Neuronal stem cell (in vitro differentiated cells): ENCODE measurements at regions not wholly inside any gene's neighbourhood (a gene's known extent, or its start where the extent isn't known, plus 50 kb on each side); places are given as distances from the start of the nearest gene placed in this dataset.

ENCODE experiments used
- DNase-seq: peaks from one replicate; pipeline ENCODE4 v3.0.0-alpha.2; 2013; ENCODE audit warnings: low spot score
- H2AFZ ChIP-seq: one replicate; pipeline ENCODE4 v1.6.1; 2013; ENCODE audit warnings: mild to moderate bottlenecking, low read length, inconsistent platforms
- H2AK5ac ChIP-seq: 2 replicates; pipeline ENCODE4 v1.6.1; 2013; ENCODE audit warnings: low read depth, mild to moderate bottlenecking, inconsistent platforms, low read length, moderate library complexity, mixed read lengths
- H2BK120ac ChIP-seq: 2 replicates; pipeline ENCODE4 v1.6.1; 2013; ENCODE audit warnings: low read depth, mild to moderate bottlenecking, inconsistent platforms, low read length, moderate library complexity, mixed read lengths
- H2BK12ac ChIP-seq: one replicate; pipeline ENCODE4 v1.6.1; 2013; ENCODE audit warnings: low read length, inconsistent platforms
- H2BK15ac ChIP-seq: 2 replicates; pipeline ENCODE4 v1.6.1; 2013; ENCODE audit warnings: mild to moderate bottlenecking, low read length, inconsistent platforms, mixed read lengths
- H2BK5ac ChIP-seq: one replicate; pipeline ENCODE4 v1.6.1; 2013; ENCODE audit warnings: inconsistent platforms, mild to moderate bottlenecking, low read length, moderate library complexity
- H3K14ac ChIP-seq: one replicate; pipeline ENCODE4 v1.6.1; 2013; ENCODE audit warnings: low read length, inconsistent platforms
- H3K18ac ChIP-seq: 2 replicates; pipeline ENCODE4 v1.6.1; 2013; ENCODE audit warnings: low read length, inconsistent platforms
- H3K23ac ChIP-seq: 2 replicates; pipeline ENCODE4 v1.6.1; 2013; ENCODE audit warnings: low read depth, mild to moderate bottlenecking, mixed read lengths, low read length, inconsistent platforms; ENCODE audit not compliant: poor library complexity
- H3K27ac ChIP-seq: replicated peaks from 3 replicates; pipeline ENCODE4 v1.5.1; 2013; ENCODE audit warnings: low read length, inconsistent platforms
- H3K27me3 ChIP-seq, 3 experiments: 2 replicates each; pipeline ENCODE4 v1.6.1; 2013; ENCODE audit warnings: low read length in 3 of 3, mild to moderate bottlenecking in 2 of 3, inconsistent platforms in 1 of 3, low read depth in 1 of 3, mixed read lengths in 1 of 3, moderate library complexity in 1 of 3; ENCODE audit not compliant: control insufficient read depth in 3 of 3, insufficient read depth in 3 of 3
- H3K36me3 ChIP-seq, 2 donors: replicated peaks in 1 of 2; 2 replicates each; pipeline ENCODE4 v1.6.1; 2013; ENCODE audit warnings: low read length in 2 of 2; ENCODE audit not compliant: control insufficient read depth in 2 of 2, insufficient read depth in 2 of 2
- H3K4ac ChIP-seq: 2 replicates; pipeline ENCODE4 v1.6.1; 2013; ENCODE audit warnings: inconsistent platforms, mild to moderate bottlenecking, low read length, moderate library complexity
- H3K4me1 ChIP-seq, 2 donors: 1 replicate in 1 of 2; 2 replicates in 1 of 2; pipeline ENCODE4 v1.6.1; 2013; ENCODE audit warnings: low read length in 2 of 2, low read depth in 1 of 2; ENCODE audit not compliant: control insufficient read depth in 2 of 2, insufficient read depth in 1 of 2
- H3K4me2 ChIP-seq: one replicate; pipeline ENCODE4 v1.6.1; 2013; ENCODE audit warnings: mild to moderate bottlenecking, low read length, inconsistent platforms; ENCODE audit not compliant: insufficient read depth, poor library complexity, severe bottlenecking
- H3K4me3 ChIP-seq, 2 donors: 2 replicates each; pipeline ENCODE4 v1.5.1; 2013; ENCODE audit warnings: low read length in 2 of 2, mild to moderate bottlenecking in 2 of 2, inconsistent platforms in 1 of 2, moderate library complexity in 1 of 2
- H3K79me1 ChIP-seq: one replicate; pipeline ENCODE4 v1.6.1; 2013; ENCODE audit warnings: low read depth, mild to moderate bottlenecking, inconsistent platforms, low read length, moderate library complexity
- H3K9ac ChIP-seq: one replicate; pipeline ENCODE4 v1.6.1; 2013; ENCODE audit warnings: mild to moderate bottlenecking, low read depth, low read length, inconsistent platforms; ENCODE audit not compliant: poor library complexity
- H3K9me3 ChIP-seq, 2 donors: replicated peaks in 1 of 2; 2 replicates each; pipeline versions ENCODE3 to v1.6.1; 2013; ENCODE audit warnings: low read length in 2 of 2, mild to moderate bottlenecking in 2 of 2, inconsistent platforms in 1 of 2, low read depth in 1 of 2, mixed read lengths in 1 of 2, moderate library complexity in 1 of 2; ENCODE audit not compliant: control insufficient read depth in 2 of 2, insufficient read depth in 1 of 2
- H4K8ac ChIP-seq: one replicate; pipeline ENCODE4 v1.6.1; 2013; ENCODE audit warnings: low read depth, mild to moderate bottlenecking, inconsistent platforms, low read length, moderate library complexity
- H4K91ac ChIP-seq: one replicate; pipeline ENCODE4 v1.6.1; 2013; ENCODE audit warnings: low read length, low read depth, mild to moderate bottlenecking, inconsistent platforms; ENCODE audit not compliant: poor library complexity
- WGBS, 2 donors: extraction: QIAGEN DNeasy Blood & Tissue Kit; methylation state at CpG; one replicate each; pipeline ENCODE4 v1.1.7; 2013; ENCODE audit warnings: missing lambda C conversion rate in 2 of 2, mixed read lengths in 1 of 2; ENCODE audit not compliant: insufficient read length in 2 of 2, insufficient replicate concordance in 1 of 2; ENCODE audit errors: extremely low coverage in 2 of 2; 5-methylcytosine and 5-hydroxymethylcytosine counted together

GRCh38 chrX:39802354-39802753 lies 295.4 kb downstream of the BCOR start:
- no peak overlapping the region for H3K27ac ChIP-seq
- no peaks in the 10 kb centered on the region for H3K4me1 ChIP-seq
- no peak overlapping the region for H2BK120ac ChIP-seq
- H3K23ac ChIP-seq = no peak overlapping the region
- H3K4me2 ChIP-seq = no peak overlapping the region
- H3K4me3 ChIP-seq = no peak overlapping the region
- H2BK15ac ChIP-seq = no peak overlapping the region
- peak overlapping the region; percentile 26 for H2AFZ ChIP-seq
- DNase-seq = no peak
- no peak overlapping the region for H2BK12ac ChIP-seq
- H3K27me3 ChIP-seq = no peaks in the 10 kb centered on the region
- H3K9ac ChIP-seq = no peak overlapping the region
- H3K4ac ChIP-seq = no peak overlapping the region
- H2AK5ac ChIP-seq = no peak overlapping the region
- H2BK5ac ChIP-seq = no peak overlapping the region
- no peak overlapping the region for H4K91ac ChIP-seq
- no peaks in the 10 kb centered on the region for H3K36me3 ChIP-seq
- no peaks in the 10 kb centered on the region for H3K79me1 ChIP-seq
- H3K18ac ChIP-seq = no peak overlapping the region
- no peak overlapping the region for H4K8ac ChIP-seq
- H3K9me3 ChIP-seq = no peaks in the 10 kb centered on the region
- WGBS, 2 donors = no CpG with 5 or more reads among the region's 11 CpGs
- no peak overlapping the region for H3K14ac ChIP-seq

GRCh38 chrX:39802908-39803307 lies 294.9 kb downstream of the BCOR start:
- H3K9me3 ChIP-seq = no peaks in the 10 kb centered on the region

GRCh38 chrX:39805022-39805421 lies 292.7 kb downstream of the BCOR start:
- H3K9me3 ChIP-seq = no peaks in the 10 kb centered on the region
- no peak for DNase-seq
- H3K36me3 ChIP-seq = no peaks in the 10 kb centered on the region
- H3K79me1 ChIP-seq = no peaks in the 10 kb centered on the region
- H3K27ac ChIP-seq = no peak overlapping the region
- no peak overlapping the region for H2BK120ac ChIP-seq
- peaks cover 6 to 17% of the 10 kb centered on the region in 2 donors for H3K4me1 ChIP-seq
- H3K4me3 ChIP-seq = no peak overlapping the region
- H4K8ac ChIP-seq = no peak overlapping the region
- no CpG with 5 or more reads among the region's 2 CpGs for WGBS, 2 donors
- H3K14ac ChIP-seq = no peak overlapping the region
- no peak overlapping the region for H2AK5ac ChIP-seq
- H3K18ac ChIP-seq = no peak overlapping the region
- no peak overlapping the region for H2BK15ac ChIP-seq
- H4K91ac ChIP-seq = no peak overlapping the region
- H3K9ac ChIP-seq = no peak overlapping the region
- H2BK12ac ChIP-seq = no peak overlapping the region
- H3K23ac ChIP-seq = no peak overlapping the region
- H3K4ac ChIP-seq = no peak overlapping the region
- no peak overlapping the region for H2BK5ac ChIP-seq
- no peak overlapping the region for H2AFZ ChIP-seq
- no peaks in the 10 kb centered on the region for H3K27me3 ChIP-seq
- H3K4me2 ChIP-seq = no peak overlapping the region

More at GRCh38 chrX:39802908-39803307, 294.9 kb downstream of the BCOR start:
- H3K18ac ChIP-seq = no peak overlapping the region
- no CpG with 5 or more reads among the region's 10 CpGs for WGBS, 2 donors
- no peak overlapping the region for H4K8ac ChIP-seq
- H2BK15ac ChIP-seq = no peak overlapping the region
- H2BK12ac ChIP-seq = no peak overlapping the region
- no peaks in the 10 kb centered on the region for H3K36me3 ChIP-seq
- H3K4me2 ChIP-seq = no peak overlapping the region
- H3K4me1 ChIP-seq = peaks cover 0 to 3% of the 10 kb centered on the region in 2 donors
- peak overlapping the region; percentile 26 for H2AFZ ChIP-seq
- H3K27ac ChIP-seq = no peak overlapping the region
- H3K4me3 ChIP-seq = no peak overlapping the region
- H2BK5ac ChIP-seq = no peak overlapping the region
- no peaks in the 10 kb centered on the region for H3K27me3 ChIP-seq
- no peaks in the 10 kb centered on the region for H3K79me1 ChIP-seq
- DNase-seq = no peak
- H3K14ac ChIP-seq = no peak overlapping the region
- H3K9ac ChIP-seq = no peak overlapping the region
- H2BK120ac ChIP-seq = no peak overlapping the region
- H2AK5ac ChIP-seq = no peak overlapping the region
- no peak overlapping the region for H3K4ac ChIP-seq
- no peak overlapping the region for H4K91ac ChIP-seq
- H3K23ac ChIP-seq = no peak overlapping the region

GRCh38 chrX:39805825-39806224 lies 291.9 kb downstream of the BCOR start:
- Histone ChIP-seq H3K36me3 (no peaks in the 10 kb centered on the region), H2BK120ac (no peak overlapping the region)

More at GRCh38 chrX:39805825-39806224, 291.9 kb downstream of the BCOR start:
- Histone ChIP-seq H3K18ac (no peak overlapping the region), H3K4me2 (no peak overlapping the region), H3K27me3 (no peaks in the 10 kb centered on the region), H4K91ac (no peak overlapping the region), H2BK5ac (no peak overlapping the region), H2BK12ac (no peak overlapping the region), H2BK15ac (no peak overlapping the region), H2AK5ac (no peak overlapping the region), H3K23ac (no peak overlapping the region), H3K27ac (no peak overlapping the region), H3K4me1 (peaks cover 7 to 17% of the 10 kb centered on the region in 2 donors), H2AFZ (no peak overlapping the region), H3K9me3 (peaks cover 0 to 1% of the 10 kb centered on the region in 2 donors), H3K4me3 (no peak overlapping the region), H3K9ac (no peak overlapping the region), H3K4ac (no peak overlapping the region), H3K14ac (no peak overlapping the region), H3K79me1 (no peaks in the 10 kb centered on the region), H4K8ac (no peak overlapping the region)
- WGBS, 2 donors = no CpG with 5 or more reads among the region's 5 CpGs
- DNase-seq = no peak
